Fibroblast of pulmonary artery (primary cell): ENCODE measurements at regions not wholly inside any gene's neighbourhood (a gene's known extent, or its start where the extent isn't known, plus 50 kb on each side); places are given as distances from the start of the nearest gene placed in this dataset.

Source experiments
- DNase-seq: peaks from one replicate; pipeline ENCODE4 v3.0.0-alpha.2; 2010; ENCODE audit warnings: low read depth
- H3K4me3 ChIP-seq: replicated peaks from 2 replicates; pipeline ENCODE4 v1.5.1; 2011; ENCODE audit warnings: low read depth, mild to moderate bottlenecking, control low read depth, low read length, moderate library complexity
- TF ChIP-seq, protein P1 (sequence below): IDR thresholded peaks from 2 replicates; pipeline ENCODE4 v1.5.1; 2011; ENCODE audit warnings: mild to moderate bottlenecking, control low read depth, low read length, inconsistent platforms; ENCODE audit errors: missing control alignments

GRCh38 chr18:7168408-7168807 lies 50.8 kb upstream of the LAMA1 start:
- H3K4me3 ChIP-seq: no peak overlapping the region
- DNase-seq: no peak
- TF ChIP-seq, protein P1, sequence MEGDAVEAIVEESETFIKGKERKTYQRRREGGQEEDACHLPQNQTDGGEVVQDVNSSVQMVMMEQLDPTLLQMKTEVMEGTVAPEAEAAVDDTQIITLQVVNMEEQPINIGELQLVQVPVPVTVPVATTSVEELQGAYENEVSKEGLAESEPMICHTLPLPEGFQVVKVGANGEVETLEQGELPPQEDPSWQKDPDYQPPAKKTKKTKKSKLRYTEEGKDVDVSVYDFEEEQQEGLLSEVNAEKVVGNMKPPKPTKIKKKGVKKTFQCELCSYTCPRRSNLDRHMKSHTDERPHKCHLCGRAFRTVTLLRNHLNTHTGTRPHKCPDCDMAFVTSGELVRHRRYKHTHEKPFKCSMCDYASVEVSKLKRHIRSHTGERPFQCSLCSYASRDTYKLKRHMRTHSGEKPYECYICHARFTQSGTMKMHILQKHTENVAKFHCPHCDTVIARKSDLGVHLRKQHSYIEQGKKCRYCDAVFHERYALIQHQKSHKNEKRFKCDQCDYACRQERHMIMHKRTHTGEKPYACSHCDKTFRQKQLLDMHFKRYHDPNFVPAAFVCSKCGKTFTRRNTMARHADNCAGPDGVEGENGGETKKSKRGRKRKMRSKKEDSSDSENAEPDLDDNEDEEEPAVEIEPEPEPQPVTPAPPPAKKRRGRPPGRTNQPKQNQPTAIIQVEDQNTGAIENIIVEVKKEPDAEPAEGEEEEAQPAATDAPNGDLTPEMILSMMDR: no peak
